Liver (tissue), 8 donors: ENCODE measurements at regions not wholly inside any gene's neighbourhood (a gene's known extent, or its start where the extent isn't known, plus 50 kb on each side); places are given as distances from the start of the nearest gene placed in this dataset.

Source experiments
- DNase-seq: peaks from one replicate; pipeline ENCODE4 v3.0.0-alpha.2; 2017; ENCODE audit warnings: low spot score
- H3K27ac ChIP-seq, 2 donors: one replicate each; pipeline ENCODE4 v1.7.0; 2013; ENCODE audit warnings: inconsistent platforms in 2 of 2, low read length in 2 of 2, control low read depth in 1 of 2, low read depth in 1 of 2, mild to moderate bottlenecking in 1 of 2
- H3K27me3 ChIP-seq, 4 donors: one replicate each; pipeline versions ENCODE4 v1.6.1 to v1.7.0; 2013; ENCODE audit warnings: low read length in 3 of 4, inconsistent platforms in 1 of 4, mild to moderate bottlenecking in 1 of 4, moderate library complexity in 1 of 4; ENCODE audit not compliant: control insufficient read depth in 4 of 4, insufficient read depth in 4 of 4
- H3K36me3 ChIP-seq, 4 donors: one replicate each; pipeline versions ENCODE4 v1.6.1 to v1.7.0; 2013; ENCODE audit warnings: low read length in 3 of 4, mild to moderate bottlenecking in 3 of 4, low read depth in 1 of 4, moderate library complexity in 1 of 4; ENCODE audit not compliant: control insufficient read depth in 4 of 4, insufficient read depth in 3 of 4
- H3K4me1 ChIP-seq, 4 donors: one replicate each; pipeline versions ENCODE4 v1.6.1 to v1.7.0; 2013; ENCODE audit warnings: low read length in 3 of 4, mild to moderate bottlenecking in 3 of 4, moderate library complexity in 1 of 4; ENCODE audit not compliant: control insufficient read depth in 4 of 4, insufficient read depth in 4 of 4
- H3K4me3 ChIP-seq, 3 donors: one replicate each; pipeline versions ENCODE4 v1.6.1 to v1.7.0; 2013; ENCODE audit warnings: low read length in 3 of 3, control low read depth in 1 of 3, low read depth in 1 of 3, mild to moderate bottlenecking in 1 of 3
- H3K9ac ChIP-seq, 2 donors: one replicate each; pipeline ENCODE4 v1.7.0; 2013; ENCODE audit warnings: low read length in 2 of 2, mild to moderate bottlenecking in 2 of 2, moderate library complexity in 2 of 2, control low read depth in 1 of 2, low read depth in 1 of 2
- H3K9me3 ChIP-seq, 4 donors: one replicate each; pipeline versions ENCODE4 v1.6.1 to v1.7.0; 2013; ENCODE audit warnings: low read length in 3 of 4; ENCODE audit not compliant: control insufficient read depth in 4 of 4
- ATF3 ChIP-seq: IDR thresholded peaks from 2 replicates; pipeline ENCODE4 v1.6.1; 2016; ENCODE audit warnings: antibody characterized with exemption
- CTCF ChIP-seq: fragments of 150-350 bp; IDR thresholded peaks from 2 replicates; pipeline ENCODE4 v1.5.1; 2017; ENCODE audit warnings: improper control_type of control experiment, low read depth, low read length; ENCODE audit not compliant: missing input control
- FOXA2 ChIP-seq: IDR thresholded peaks from 2 replicates; pipeline ENCODE4 v1.6.1; 2016; ENCODE audit warnings: antibody characterized with exemption
- JUND ChIP-seq, 2 donors: IDR thresholded peaks; 2 replicates each; pipeline ENCODE4 v1.6.1; 2016; ENCODE audit warnings: antibody characterized with exemption in 2 of 2
- MAX ChIP-seq: IDR thresholded peaks from 2 replicates; pipeline ENCODE4 v1.6.1; 2016; ENCODE audit warnings: antibody characterized with exemption
- RAD21 ChIP-seq, 2 donors: IDR thresholded peaks; 2 replicates each; pipeline ENCODE4 v1.6.1; 2016; ENCODE audit warnings: antibody characterized with exemption in 2 of 2, mild to moderate bottlenecking in 2 of 2
- REST ChIP-seq: IDR thresholded peaks from 2 replicates; pipeline ENCODE4 v1.6.1; 2016; ENCODE audit warnings: antibody characterized with exemption, mild to moderate bottlenecking
- RXRA ChIP-seq, 2 donors: IDR thresholded peaks; 2 replicates each; pipeline ENCODE4 v1.6.1; 2017 to 2018; ENCODE audit warnings: antibody characterized with exemption in 2 of 2, mild to moderate bottlenecking in 1 of 2
- TAF1 ChIP-seq: conservative IDR thresholded peaks from 2 replicates; pipeline ENCODE4 v1.6.1; 2016; ENCODE audit warnings: antibody characterized with exemption, mild to moderate bottlenecking
- ZBTB33 ChIP-seq: IDR thresholded peaks from 2 replicates; pipeline ENCODE4 v1.6.1; 2016; ENCODE audit warnings: antibody characterized with exemption
- whole genome bisulfite sequencing: extraction: QIAGEN DNeasy Blood & Tissue Kit; methylation state at CpG from one replicate; pipeline ENCODE4 v1.1.7; 2013; 5-methylcytosine and 5-hydroxymethylcytosine counted together
- donor health status: healthy.
- donor health status: healthy.
- donor health status: healthy.
- donor health status: healthy.
- donor health status: healthy.

GRCh38 chr5:4375640-4376039 lies 764.5 kb upstream of the ADAMTS16 start:
- no peaks in the 10 kb centered on the region for H3K36me3 ChIP-seq
- DNase-seq: no peak
- no peak overlapping the region for H3K9ac ChIP-seq
- TF ChIP-seq REST: no peak
- TF ChIP-seq CTCF: no peak
- TF ChIP-seq MAX: no peak
- no peak for TF ChIP-seq FOXA2
- no peak for TF ChIP-seq ZBTB33
- no peak for TF ChIP-seq TAF1
- no peaks in the 10 kb centered on the region for H3K27me3 ChIP-seq
- H3K4me1 ChIP-seq: no peaks in the 10 kb centered on the region
- no peak overlapping the region for H3K27ac ChIP-seq
- H3K4me3 ChIP-seq: no peak overlapping the region
- no peaks in the 10 kb centered on the region for H3K9me3 ChIP-seq
- WGBS: 82% methylated on average over 7 of the region's 7 CpGs

- no peak overlapping the region for H3K4me3 ChIP-seq
- WGBS: 60% methylated on average over 4 of the region's 4 CpGs
- H3K36me3 ChIP-seq: no peaks in the 10 kb centered on the region
- no peaks in the 10 kb centered on the region for H3K4me1 ChIP-seq
- no peaks in the 10 kb centered on the region for H3K27me3 ChIP-seq
- H3K9ac ChIP-seq: no peak overlapping the region
- DNase-seq: no peak
- TF ChIP-seq JUND (IDR thresholded peaks at IDR 0.05) (no peak), RXRA (IDR thresholded peaks at IDR 0.05) (no peak), RAD21 (IDR thresholded peaks at IDR 0.05) (no peak), ATF3 (no peak)
- H3K27ac ChIP-seq: no peak overlapping the region
- H3K9me3 ChIP-seq: no peaks in the 10 kb centered on the region
Measured at GRCh38 chr5:4383102-4383501, 757.0 kb upstream of the ADAMTS16 start.
